Lower leg skin (tissue), 4 donors: ENCODE measurements at regions not wholly inside any gene's neighbourhood (a gene's known extent, or its start where the extent isn't known, plus 50 kb on each side); places are given as distances from the start of the nearest gene placed in this dataset.
A peak's percentile ranks its signal among the peaks of the same experiment; 100 is the strongest.

ENCODE experiments used
- DNase-seq, 2 donors: peaks; one replicate each; pipeline ENCODE4 v3.0.0-alpha.2; 2019; ENCODE audit warnings: low spot score in 2 of 2
- H3K4me3 ChIP-seq: fragments of 200-600 bp; sonication (generic); 2 replicates; pipeline ENCODE4 v1.5.1; 2017; ENCODE audit warnings: mild to moderate bottlenecking, low read depth; ENCODE audit not compliant: poor library complexity, severe bottlenecking
- POLR2A ChIP-seq, 2 donors: fragments of 450-650 bp; IDR thresholded peaks; one replicate each; pipeline ENCODE4 v1.6.1; 2016 to 2017; ENCODE audit warnings: antibody characterized with exemption in 2 of 2, mild to moderate bottlenecking in 1 of 2, moderate library complexity in 1 of 2
- WGBS, 2 donors: methylation state at CpG; one replicate each; pipeline ENCODE4 v1.1.5; 2018; 5-methylcytosine and 5-hydroxymethylcytosine counted together
- intact Hi-C: fragments of 100-400 bp; cut with DNase I; formaldehyde crosslinking; loops from one replicate; pipeline ENCODE4 v1.15.0; 2023; ENCODE audit warnings: low total_unique reads
- TF ChIP-seq, protein P1 (sequence below), 3 donors: fragments of 450-650 bp; IDR thresholded peaks; one replicate each; pipeline ENCODE4 v1.5.1; 2016; ENCODE audit warnings: antibody characterized with exemption in 3 of 3, mild to moderate bottlenecking in 3 of 3, moderate library complexity in 2 of 3

DNA sequence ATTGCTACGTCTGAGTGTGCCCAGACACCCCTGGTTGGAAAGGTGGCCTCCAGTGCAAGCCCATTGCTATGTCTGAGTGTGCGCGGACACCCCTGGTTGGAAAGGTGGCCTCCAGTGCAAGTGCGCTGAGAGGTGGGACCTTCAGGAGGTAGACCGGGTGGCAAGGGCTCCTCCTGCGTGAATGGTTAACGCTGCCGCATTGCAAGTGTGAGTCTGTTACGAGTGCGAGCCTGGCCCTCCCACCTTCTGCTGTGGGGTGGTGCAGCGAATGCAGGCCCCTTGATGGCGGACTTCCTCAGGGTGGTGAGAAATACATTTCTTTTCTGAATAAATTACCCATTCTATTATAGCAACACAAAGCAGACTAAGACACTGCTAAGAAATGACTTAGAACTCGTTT is 208.8 kb downstream of the DLL1 start:
- 92 to 93% methylated on average over 13 of the region's 13 CpGs for WGBS, 2 donors
- intact Hi-C loops: no loop called here
- H3K4me3 ChIP-seq: no peak overlapping the region
- DNase-seq: peak in 1 of 2 donors; percentile 46
- TF ChIP-seq POLR2A (IDR thresholded peaks at IDR 0.05): no peak
- TF ChIP-seq, protein P1, sequence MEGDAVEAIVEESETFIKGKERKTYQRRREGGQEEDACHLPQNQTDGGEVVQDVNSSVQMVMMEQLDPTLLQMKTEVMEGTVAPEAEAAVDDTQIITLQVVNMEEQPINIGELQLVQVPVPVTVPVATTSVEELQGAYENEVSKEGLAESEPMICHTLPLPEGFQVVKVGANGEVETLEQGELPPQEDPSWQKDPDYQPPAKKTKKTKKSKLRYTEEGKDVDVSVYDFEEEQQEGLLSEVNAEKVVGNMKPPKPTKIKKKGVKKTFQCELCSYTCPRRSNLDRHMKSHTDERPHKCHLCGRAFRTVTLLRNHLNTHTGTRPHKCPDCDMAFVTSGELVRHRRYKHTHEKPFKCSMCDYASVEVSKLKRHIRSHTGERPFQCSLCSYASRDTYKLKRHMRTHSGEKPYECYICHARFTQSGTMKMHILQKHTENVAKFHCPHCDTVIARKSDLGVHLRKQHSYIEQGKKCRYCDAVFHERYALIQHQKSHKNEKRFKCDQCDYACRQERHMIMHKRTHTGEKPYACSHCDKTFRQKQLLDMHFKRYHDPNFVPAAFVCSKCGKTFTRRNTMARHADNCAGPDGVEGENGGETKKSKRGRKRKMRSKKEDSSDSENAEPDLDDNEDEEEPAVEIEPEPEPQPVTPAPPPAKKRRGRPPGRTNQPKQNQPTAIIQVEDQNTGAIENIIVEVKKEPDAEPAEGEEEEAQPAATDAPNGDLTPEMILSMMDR (IDR thresholded peaks at IDR 0.05): no peak

DNA sequence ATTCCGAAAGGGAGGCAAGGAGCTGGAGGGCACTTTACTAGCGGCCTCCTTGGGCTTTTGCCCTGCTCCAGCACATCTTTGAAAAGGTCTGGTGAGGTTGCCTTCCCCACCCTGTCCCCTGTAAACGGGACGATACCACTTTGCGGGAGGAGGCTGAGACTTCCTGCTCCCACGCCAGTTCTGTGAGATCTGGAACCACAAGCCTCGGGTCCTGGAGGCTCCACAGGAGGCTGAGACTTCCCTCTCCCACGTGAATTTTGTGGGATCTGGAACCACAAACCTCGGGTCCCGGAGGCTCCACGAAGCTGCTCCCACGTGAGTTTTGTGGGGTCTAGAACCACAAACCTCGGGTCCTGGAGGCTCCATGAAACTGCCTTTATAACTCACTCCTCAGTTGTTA is 209.3 kb downstream of the DLL1 start:
- peak in 1 of 2 donors; percentile 58 for DNase-seq
- no peak overlapping the region for H3K4me3 ChIP-seq
- TF ChIP-seq POLR2A (IDR thresholded peaks at IDR 0.05): no peak
- TF ChIP-seq, protein P1 (IDR thresholded peaks at IDR 0.05): no peak
- WGBS, 2 donors: 49 to 58% methylated on average over 13 of the region's 13 CpGs
- intact Hi-C loops: no loop called here

DNA sequence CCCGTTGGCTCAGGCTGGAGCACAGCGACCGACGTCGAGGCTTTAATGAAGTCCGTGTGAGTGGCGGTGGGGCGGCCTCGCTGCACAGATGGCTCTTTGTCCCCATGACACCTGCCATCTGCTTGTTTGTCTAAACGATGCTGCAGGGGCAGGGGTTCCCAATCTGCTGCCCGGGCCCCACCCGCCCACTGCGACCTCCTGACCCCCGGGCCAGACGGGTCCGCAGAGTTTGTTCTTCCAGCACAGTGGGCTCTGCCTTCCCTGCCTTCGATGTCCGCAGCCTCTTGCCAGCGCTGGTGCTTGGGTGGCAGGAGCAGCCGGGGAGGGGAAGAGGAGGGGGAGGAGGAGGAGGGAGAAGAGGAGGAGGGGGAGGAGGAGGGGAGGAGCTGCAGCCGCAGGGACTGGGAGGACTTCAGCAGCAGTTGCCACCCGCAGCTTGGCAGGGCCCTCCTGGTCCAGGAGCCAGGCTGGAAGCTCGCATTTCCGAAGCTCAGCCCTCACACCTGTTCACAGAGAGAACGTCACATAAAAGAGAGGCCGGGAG is 210.0 kb downstream of the DLL1 start:
- DNase-seq: peak in 1 of 2 donors; percentile 68
- 26 to 40% methylated on average over 17 to 24 of the region's 26 CpGs for WGBS, 2 donors
- TF ChIP-seq POLR2A (IDR thresholded peaks at IDR 0.05): no peak
- TF ChIP-seq, protein P1 (IDR thresholded peaks at IDR 0.05): no peak
- intact Hi-C loops: no loop called here
- no peak overlapping the region for H3K4me3 ChIP-seq

DNA sequence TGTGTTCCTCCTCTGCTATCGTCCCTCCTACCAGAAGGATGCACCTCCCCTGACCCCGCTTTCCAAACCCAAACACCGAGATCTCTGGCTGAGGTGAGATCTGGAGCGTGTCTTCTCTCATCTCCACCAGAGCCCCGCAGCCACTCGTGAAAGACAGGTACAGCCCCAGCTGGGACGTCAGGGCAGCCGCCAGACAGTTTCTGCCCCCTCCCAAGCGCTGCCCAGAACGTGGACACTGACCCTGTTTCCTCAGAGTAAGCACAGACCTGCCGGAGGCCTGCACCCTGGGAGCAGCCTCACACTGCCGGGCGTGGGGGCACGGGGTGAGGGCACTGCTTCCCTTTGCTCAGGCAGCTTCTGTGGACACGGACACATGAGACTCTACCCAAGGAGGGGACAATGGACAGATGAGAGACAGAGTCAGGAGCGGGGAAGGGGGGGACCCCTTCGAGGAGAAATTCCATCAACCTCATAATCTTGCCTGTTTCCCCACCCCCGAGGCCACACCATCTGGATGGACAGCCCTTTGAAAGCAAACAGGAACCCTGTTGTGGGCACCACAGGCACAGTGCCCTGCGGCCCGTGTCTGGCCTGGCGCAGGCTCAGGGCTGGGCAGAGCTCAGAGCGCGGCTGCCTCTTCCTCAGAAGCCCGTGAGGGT is 210.6 kb downstream of the DLL1 start:
- no peak overlapping the region for H3K4me3 ChIP-seq
- intact Hi-C loops: no loop called here
- no peak for DNase-seq
- TF ChIP-seq, protein P1 (IDR thresholded peaks at IDR 0.05): no peak
- no peak for TF ChIP-seq POLR2A (IDR thresholded peaks at IDR 0.05)
- WGBS, 2 donors: 78 to 80% methylated on average over 17 to 24 of the region's 24 CpGs

DNA sequence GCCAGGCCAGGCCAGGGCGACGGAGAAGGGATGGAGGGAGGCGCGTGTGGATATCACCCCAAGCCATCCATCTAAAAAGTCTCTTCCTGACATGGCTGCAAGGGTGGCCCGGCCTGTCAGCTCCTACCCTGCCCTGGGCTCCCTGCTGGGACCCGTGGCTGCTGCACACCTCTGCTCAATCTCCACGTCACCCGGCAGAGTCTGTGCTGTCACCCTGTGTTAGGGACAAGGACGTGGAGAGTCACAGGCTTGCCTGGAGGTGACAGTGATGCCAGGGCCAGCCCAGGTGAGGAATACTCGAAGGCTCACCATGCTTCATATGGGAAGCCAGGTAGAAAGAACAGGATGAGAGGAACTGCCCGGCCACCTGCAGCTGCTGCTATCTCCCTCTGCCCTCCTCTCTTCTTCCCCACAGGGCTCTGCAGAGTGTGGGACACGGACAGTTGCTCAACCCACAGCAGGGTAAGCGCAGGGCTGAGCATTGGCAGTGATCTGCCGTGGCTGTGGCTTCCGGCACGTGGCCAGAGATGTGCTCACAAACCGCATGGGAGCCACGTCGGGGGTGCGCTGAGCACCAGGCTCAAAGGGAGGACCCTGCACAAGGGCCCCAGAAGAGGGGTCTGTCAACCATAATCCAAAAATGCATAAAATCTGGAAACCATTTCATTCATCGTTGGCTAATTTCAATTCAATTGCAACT is 214.3 kb downstream of the DLL1 start:
- no peak overlapping the region for H3K4me3 ChIP-seq
- intact Hi-C loops: no loop called here
- DNase-seq: peak in 1 of 2 donors; percentile 59
- WGBS, 2 donors: 90 to 92% methylated on average over 21 of the region's 21 CpGs
- TF ChIP-seq POLR2A (IDR thresholded peaks at IDR 0.05): no peak
- TF ChIP-seq, protein P1 (IDR thresholded peaks at IDR 0.05): no peak
